ENCODE measurements at regions not wholly inside any gene's neighbourhood (a gene's known extent, or its start where the extent isn't known, plus 50 kb on each side); places are given as distances from the start of the nearest gene placed in this dataset.

- no peak for TF ChIP-seq GATA3 (IDR thresholded peaks at IDR 0.05; ENCODE audit: low read depth, low read length)
- no peak for TF ChIP-seq GATA2 (IDR thresholded peaks at IDR 0.05; ENCODE audit: low read depth, low read length)
Measured at GRCh38 chr5:125202871-125203438, 456.5 kb upstream of the ZNF608 start.

- no peak for TF ChIP-seq GATA2 (IDR thresholded peaks at IDR 0.05; ENCODE audit: low read depth, low read length)
- TF ChIP-seq GATA3 (IDR thresholded peaks at IDR 0.05; ENCODE audit: low read depth, low read length): no peak
Measured at GRCh38 chr5:125203912-125204311, 457.5 kb upstream of the ZNF608 start.

- TF ChIP-seq GATA3 (IDR thresholded peaks at IDR 0.05; ENCODE audit: low read depth, low read length) (no peak), GATA2 (IDR thresholded peaks at IDR 0.05; ENCODE audit: low read depth, low read length) (no peak)
Measured at GRCh38 chr5:125205601-125206225, 459.3 kb upstream of the ZNF608 start.

- no peak for TF ChIP-seq GATA3 (IDR thresholded peaks at IDR 0.05; ENCODE audit: low read depth, low read length)
- TF ChIP-seq GATA2 (IDR thresholded peaks at IDR 0.05; ENCODE audit: low read depth, low read length): no peak
Measured at GRCh38 chr5:125207856-125208255, 461.4 kb upstream of the ZNF608 start.

- TF ChIP-seq GATA3 (IDR thresholded peaks at IDR 0.05; ENCODE audit: low read depth, low read length) (no peak), GATA2 (IDR thresholded peaks at IDR 0.05; ENCODE audit: low read depth, low read length) (no peak)
Measured at GRCh38 chr5:125209650-125210049, 463.2 kb upstream of the ZNF608 start.

- TF ChIP-seq GATA2 (IDR thresholded peaks at IDR 0.05; ENCODE audit: low read depth, low read length): no peak
Measured at GRCh38 chr5:125210242-125210947, 464.0 kb upstream of the ZNF608 start.

- no peak for TF ChIP-seq GATA3 (IDR thresholded peaks at IDR 0.05; ENCODE audit: low read depth, low read length)
- no peak for TF ChIP-seq GATA2 (IDR thresholded peaks at IDR 0.05; ENCODE audit: low read depth, low read length)
Measured at GRCh38 chr5:125214080-125214479, 467.6 kb upstream of the ZNF608 start.

GRCh38 chr5:125215593-125215992, 469.2 kb upstream of the ZNF608 start:
- TF ChIP-seq GATA2 (IDR thresholded peaks at IDR 0.05; ENCODE audit: low read depth, low read length) (no peak), GATA3 (IDR thresholded peaks at IDR 0.05; ENCODE audit: low read depth, low read length) (no peak)

GRCh38 chr5:125219710-125220109, 473.3 kb upstream of the ZNF608 start:
- no peak for TF ChIP-seq GATA2 (IDR thresholded peaks at IDR 0.05; ENCODE audit: low read depth, low read length)

- no peak for TF ChIP-seq GATA2 (IDR thresholded peaks at IDR 0.05; ENCODE audit: low read depth, low read length)
- no peak for TF ChIP-seq GATA3 (IDR thresholded peaks at IDR 0.05; ENCODE audit: low read depth, low read length)
Measured at GRCh38 chr5:125220284-125220683, 473.8 kb upstream of the ZNF608 start.

- TF ChIP-seq GATA3 (IDR thresholded peaks at IDR 0.05; ENCODE audit: low read depth, low read length): no peak
- no peak for TF ChIP-seq GATA2 (IDR thresholded peaks at IDR 0.05; ENCODE audit: low read depth, low read length)
Measured at GRCh38 chr5:125222597-125223240, 476.3 kb upstream of the ZNF608 start.

- TF ChIP-seq GATA3 (IDR thresholded peaks at IDR 0.05; ENCODE audit: low read depth, low read length) (no peak), GATA2 (IDR thresholded peaks at IDR 0.05; ENCODE audit: low read depth, low read length) (no peak)
Measured at GRCh38 chr5:125225424-125225823, 479.0 kb upstream of the ZNF608 start.

GRCh38 chr5:125226825-125227224, 480.4 kb upstream of the ZNF608 start:
- no peak for TF ChIP-seq GATA3 (IDR thresholded peaks at IDR 0.05; ENCODE audit: low read depth, low read length)
- no peak for TF ChIP-seq GATA2 (IDR thresholded peaks at IDR 0.05; ENCODE audit: low read depth, low read length)

- TF ChIP-seq GATA3 (IDR thresholded peaks at IDR 0.05; ENCODE audit: low read depth, low read length): no peak
- no peak for TF ChIP-seq GATA2 (IDR thresholded peaks at IDR 0.05; ENCODE audit: low read depth, low read length)
Measured at GRCh38 chr5:125227333-125228095, 481.1 kb upstream of the ZNF608 start.

All from SH-SY5Y (cell line).